BE2C (cell line): ENCODE measurements at regions not wholly inside any gene's neighbourhood (a gene's known extent, or its start where the extent isn't known, plus 50 kb on each side); places are given as distances from the start of the nearest gene placed in this dataset.

ENCODE experiments used
- DNase-seq: peaks from one replicate; pipeline ENCODE4 v3.0.0-alpha.2; 2020
- H3K27me3 ChIP-seq: fragments of 250-450 bp; sonication (Bioruptor Pico); 2 replicates; pipeline ENCODE4 v1.5.1; 2020; ENCODE audit warnings: mild to moderate bottlenecking
- H3K36me3 ChIP-seq: fragments of 250-450 bp; sonication (Bioruptor Pico); 2 replicates; pipeline ENCODE4 v1.5.1; 2020; ENCODE audit warnings: mild to moderate bottlenecking
- H3K4me1 ChIP-seq: fragments of 250-450 bp; sonication (Bioruptor Pico); 2 replicates; pipeline ENCODE4 v1.5.1; 2020
- H3K4me3 ChIP-seq: 2 replicates; pipeline ENCODE4 v1.5.1; 2011; ENCODE audit warnings: low read depth, low read length
- H3K9me3 ChIP-seq: fragments of 250-450 bp; sonication (Bioruptor Pico); 2 replicates; pipeline ENCODE4 v1.5.1; 2020
- CTCF ChIP-seq: IDR thresholded peaks from 2 replicates; pipeline ENCODE4 v1.5.1; 2012; ENCODE audit warnings: mild to moderate bottlenecking, low read depth, low read length

DNA sequence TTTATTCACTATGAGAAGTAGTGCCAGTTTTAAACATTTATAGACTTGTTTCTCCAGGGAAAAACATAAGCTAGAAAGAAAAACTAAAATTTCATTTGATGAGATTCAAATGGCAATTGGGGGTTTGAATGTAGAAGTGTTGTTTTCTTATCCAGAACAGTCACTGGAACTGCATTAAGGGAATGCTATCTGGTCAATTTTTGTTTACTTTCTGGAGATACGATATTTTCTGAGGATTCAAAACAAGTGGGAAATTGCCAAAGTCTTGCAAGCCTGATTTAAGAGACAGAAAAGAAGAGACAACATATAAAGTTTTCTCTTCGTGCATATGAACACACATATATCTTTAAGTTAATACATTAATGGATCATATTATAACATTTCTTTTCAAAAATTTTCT, 118.4 kb downstream of the NXNL2 start:
- H3K4me1 ChIP-seq = peaks cover 13% of the 10 kb centered on the region
- no peaks in the 10 kb centered on the region for H3K27me3 ChIP-seq
- no peak overlapping the region for H3K4me3 ChIP-seq
- no peak for TF ChIP-seq CTCF
- H3K9me3 ChIP-seq = no peaks in the 10 kb centered on the region
- H3K36me3 ChIP-seq = no peaks in the 10 kb centered on the region
- no peak for DNase-seq

- H3K4me3 ChIP-seq = no peak overlapping the region
- no peaks in the 10 kb centered on the region for H3K27me3 ChIP-seq
- TF ChIP-seq CTCF = no peak
- H3K9me3 ChIP-seq = no peaks in the 10 kb centered on the region
- H3K36me3 ChIP-seq = no peaks in the 10 kb centered on the region
- peaks cover 17% of the 10 kb centered on the region for H3K4me1 ChIP-seq
- no peak for DNase-seq
Observed at GRCh38 chr9:88653911-88654310, 118.9 kb downstream of the NXNL2 start.

GRCh38 chr9:88657893-88658292, 122.9 kb downstream of the NXNL2 start:
- Histone ChIP-seq H3K36me3 (no peaks in the 10 kb centered on the region), H3K4me3 (no peak overlapping the region), H3K4me1 (peaks cover 9% of the 10 kb centered on the region), H3K9me3 (no peaks in the 10 kb centered on the region), H3K27me3 (no peaks in the 10 kb centered on the region)
- peak; percentile 21 for DNase-seq
- TF ChIP-seq CTCF = no peak

DNA sequence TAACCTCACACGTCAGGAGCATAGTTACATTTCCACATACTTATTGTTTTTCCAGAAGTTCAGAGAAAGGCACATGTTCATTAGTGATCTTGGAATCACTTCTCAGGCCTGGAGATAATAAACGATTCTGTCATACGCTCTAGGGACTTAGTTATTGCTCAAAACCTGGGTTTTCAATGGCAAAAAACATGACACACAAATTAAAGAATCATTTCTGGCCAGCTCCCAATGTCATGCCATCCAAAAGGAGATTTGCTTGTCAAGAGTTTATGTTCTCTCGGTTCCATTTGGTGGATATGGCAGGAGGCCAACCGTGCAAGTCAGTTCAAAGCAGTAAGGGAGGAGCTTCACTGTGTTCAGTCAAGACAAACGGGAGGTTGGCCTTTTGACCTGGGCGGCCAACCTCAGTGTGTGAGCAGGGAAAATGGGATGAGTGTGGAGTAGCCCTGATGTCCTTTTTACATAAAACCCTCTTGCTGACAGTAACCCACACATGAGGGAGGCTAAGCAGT, 123.4 kb downstream of the NXNL2 start:
- H3K27me3 ChIP-seq = no peaks in the 10 kb centered on the region
- no peaks in the 10 kb centered on the region for H3K9me3 ChIP-seq
- H3K36me3 ChIP-seq = no peaks in the 10 kb centered on the region
- H3K4me3 ChIP-seq = no peak overlapping the region
- DNase-seq = peak; percentile 44
- no peak for TF ChIP-seq CTCF
- peaks cover 9% of the 10 kb centered on the region for H3K4me1 ChIP-seq

DNA sequence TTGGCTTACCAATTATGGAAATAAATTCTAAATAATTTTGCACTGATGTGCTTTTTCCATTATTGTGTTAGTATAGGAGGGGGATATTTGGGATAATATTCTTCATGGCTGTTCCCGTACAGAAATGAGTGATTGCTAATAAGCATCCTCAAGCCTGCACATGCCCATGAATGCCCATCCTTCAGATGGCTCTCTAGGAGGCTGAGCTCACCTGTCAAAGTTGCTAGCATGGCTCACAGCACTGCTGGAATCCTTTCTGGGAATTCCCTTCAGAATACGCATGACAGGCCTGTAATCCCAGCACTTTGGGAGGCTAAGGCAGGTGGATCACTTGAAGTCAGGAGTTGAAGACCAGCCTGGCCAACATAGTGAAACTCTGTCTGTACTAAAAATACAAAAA, 124.1 kb downstream of the NXNL2 start:
- no peak for DNase-seq
- H3K27me3 ChIP-seq = no peaks in the 10 kb centered on the region
- H3K9me3 ChIP-seq = no peaks in the 10 kb centered on the region
- H3K36me3 ChIP-seq = no peaks in the 10 kb centered on the region
- TF ChIP-seq CTCF = no peak
- H3K4me3 ChIP-seq = no peak overlapping the region
- peaks cover 9% of the 10 kb centered on the region for H3K4me1 ChIP-seq

- TF ChIP-seq CTCF = peak; percentile 69
- H3K4me3 ChIP-seq = no peak overlapping the region
- H3K36me3 ChIP-seq = no peaks in the 10 kb centered on the region
- peaks cover 9% of the 10 kb centered on the region for H3K4me1 ChIP-seq
- DNase-seq = peak; percentile 36
- no peaks in the 10 kb centered on the region for H3K9me3 ChIP-seq
- no peaks in the 10 kb centered on the region for H3K27me3 ChIP-seq
Observed at GRCh38 chr9:88660611-88661010, 125.6 kb downstream of the NXNL2 start.
